ENCODE measurements at regions not wholly inside any gene's neighbourhood (a gene's known extent, or its start where the extent isn't known, plus 50 kb on each side); places are given as distances from the start of the nearest gene placed in this dataset.

DNA sequence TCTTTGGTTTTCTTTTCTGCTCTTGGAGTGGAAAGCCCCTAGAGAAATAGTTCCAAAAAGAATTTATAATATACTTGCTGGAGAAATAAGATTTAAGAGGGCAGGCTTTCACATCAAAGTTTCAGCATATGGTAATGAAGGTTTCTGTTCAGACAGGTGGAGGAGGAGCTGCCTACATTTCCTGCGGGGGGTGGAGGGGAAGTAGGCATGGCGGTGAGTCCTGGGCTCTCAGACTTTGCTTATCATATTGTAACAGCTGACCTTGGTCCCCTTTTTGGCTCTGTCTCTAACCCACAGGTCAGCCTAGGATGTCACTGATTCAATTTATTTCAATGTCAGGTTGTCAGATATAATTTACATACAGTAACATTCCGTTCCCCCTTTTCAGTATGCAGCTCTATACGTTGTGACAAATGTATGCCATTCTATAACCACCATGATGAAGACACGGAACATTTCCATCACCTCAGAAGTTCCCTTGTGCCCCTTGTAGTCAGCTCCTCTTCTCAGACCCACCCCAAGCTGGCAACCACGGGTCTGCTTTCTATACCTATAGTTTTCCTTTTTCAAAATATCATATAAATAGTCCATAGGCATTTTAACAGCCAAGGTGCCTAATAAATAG, 77.6 kb upstream of the GGTLC1 start:
- no peak for FAIRE-seq
- POLR2A ChIA-PET: no interaction called here
- no TSS peak for BruUV-seq (replicated peaks)

More for the DNA sequence above, 77.6 kb upstream of the GGTLC1 start:
- Histone ChIP-seq H4K20me1 (replicated peaks; ENCODE audit: control insufficient read depth, insufficient read depth, low read length) (no peaks in the 10 kb centered on the region), H3K4me3 (no peak overlapping the region), H3K36me3 (ENCODE audit: control insufficient read depth, insufficient read depth, low read length) (no peaks in the 10 kb centered on the region), H2AFZ (ENCODE audit: low read depth, low read length) (no peak overlapping the region), H3K9me1 (ENCODE audit: control insufficient read depth, insufficient read depth, low read length) (no peaks in the 10 kb centered on the region), H3K27ac (ENCODE audit: extremely low read depth, low read depth, low read length) (no peak overlapping the region), H3K79me2 (ENCODE audit: control insufficient read depth, insufficient read depth, low read length) (no peaks in the 10 kb centered on the region), H3K9ac (ENCODE audit: insufficient read depth in 1 of 2, low read depth in 2 of 2, low read length in 2 of 2) (no peak overlapping the region), H3K27me3 (ENCODE audit: control insufficient read depth in 2 of 2, insufficient read depth in 2 of 2, low read length in 2 of 2) (no peaks in the 10 kb centered on the region), H3K9me3 (replicated peaks; ENCODE audit: control insufficient read depth, insufficient read depth, low read depth, low read length) (no peaks in the 10 kb centered on the region), H3K4me2 (ENCODE audit: insufficient read depth, low read length) (no peak overlapping the region), H3K4me1 (replicated peaks in 1 of 2; ENCODE audit: control insufficient read depth in 2 of 2, insufficient read depth in 2 of 2, low read length in 2 of 2) (no peaks in the 10 kb centered on the region)
- WGBS (ENCODE audit: insufficient coverage, low coverage, missing lambda C conversion rate): 3% methylated on average over 6 of the region's 6 CpGs
- CTCF ChIA-PET (ENCODE audit: low intra/inter-chr PET ratio): no interaction called here
- DNase-seq (ENCODE audit: extremely low read depth in 1 of 4, low spot score in 3 of 4): no peak
- peak; percentile 4 for TF ChIP-seq MEIS2 (IDR thresholded peaks at IDR 0.05; ENCODE audit: partially characterized antibody)
- TF ChIP-seq, protein P1, sequence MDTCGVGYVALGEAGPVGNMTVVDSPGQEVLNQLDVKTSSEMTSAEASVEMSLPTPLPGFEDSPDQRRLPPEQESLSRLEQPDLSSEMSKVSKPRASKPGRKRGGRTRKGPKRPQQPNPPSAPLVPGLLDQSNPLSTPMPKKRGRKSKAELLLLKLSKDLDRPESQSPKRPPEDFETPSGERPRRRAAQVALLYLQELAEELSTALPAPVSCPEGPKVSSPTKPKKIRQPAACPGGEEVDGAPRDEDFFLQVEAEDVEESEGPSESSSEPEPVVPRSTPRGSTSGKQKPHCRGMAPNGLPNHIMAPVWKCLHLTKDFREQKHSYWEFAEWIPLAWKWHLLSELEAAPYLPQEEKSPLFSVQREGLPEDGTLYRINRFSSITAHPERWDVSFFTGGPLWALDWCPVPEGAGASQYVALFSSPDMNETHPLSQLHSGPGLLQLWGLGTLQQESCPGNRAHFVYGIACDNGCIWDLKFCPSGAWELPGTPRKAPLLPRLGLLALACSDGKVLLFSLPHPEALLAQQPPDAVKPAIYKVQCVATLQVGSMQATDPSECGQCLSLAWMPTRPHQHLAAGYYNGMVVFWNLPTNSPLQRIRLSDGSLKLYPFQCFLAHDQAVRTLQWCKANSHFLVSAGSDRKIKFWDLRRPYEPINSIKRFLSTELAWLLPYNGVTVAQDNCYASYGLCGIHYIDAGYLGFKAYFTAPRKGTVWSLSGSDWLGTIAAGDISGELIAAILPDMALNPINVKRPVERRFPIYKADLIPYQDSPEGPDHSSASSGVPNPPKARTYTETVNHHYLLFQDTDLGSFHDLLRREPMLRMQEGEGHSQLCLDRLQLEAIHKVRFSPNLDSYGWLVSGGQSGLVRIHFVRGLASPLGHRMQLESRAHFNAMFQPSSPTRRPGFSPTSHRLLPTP (IDR thresholded peaks at IDR 0.05; ENCODE audit: borderline replicate concordance, extremely low read depth, insufficient read length): no peak
- in situ Hi-C loops (cut with MboI) (no loop called here), intact Hi-C loops (cut with micrococcal nuclease) (no loop called here)
- no peak for ATAC-seq

Data from K562 (cell line).